ENCODE measurements at regions not wholly inside any gene's neighbourhood (a gene's known extent, or its start where the extent isn't known, plus 50 kb on each side); places are given as distances from the start of the nearest gene placed in this dataset.

GRCh38 chr7:17234398-17235031 is 63.9 kb upstream of the AHR start (continued):
- TF ChIP-seq BCL3 (IDR thresholded peaks at IDR 0.05; ENCODE audit: borderline replicate concordance, insufficient read depth, low read depth, low read length, poor library complexity, severe bottlenecking) (no peak), MYB (IDR thresholded peaks at IDR 0.05; ENCODE audit: borderline replicate concordance, low read depth, low read length) (no peak), JUND (IDR thresholded peaks at IDR 0.05; ENCODE audit: low read depth, low read length) (peak; percentile 86; the same call in 1 of the 2 replicates), BMI1 (IDR thresholded peaks at IDR 0.05; ENCODE audit: borderline replicate concordance) (peak; percentile 95), PML (IDR thresholded peaks at IDR 0.05; ENCODE audit: low read length) (0 out of 2 replicates have a peak, but pooled peaks have one; percentile 68), IRF4 (IDR thresholded peaks at IDR 0.05; ENCODE audit: low read depth, low read length) (peak; percentile 77), NFIC (IDR thresholded peaks at IDR 0.05; ENCODE audit: low read depth, low read length) (peak; percentile 97), ZBTB40 (IDR thresholded peaks at IDR 0.05; ENCODE audit: borderline replicate concordance) (peak; percentile 58; the same call in 1 of the 2 replicates), SKIL (IDR thresholded peaks at IDR 0.05; ENCODE audit: low read depth, poor library complexity, severe bottlenecking) (peak; percentile 89), RUNX3 (IDR thresholded peaks at IDR 0.05; ENCODE audit: low read length) (peak; percentile 95), CBFB (IDR thresholded peaks at IDR 0.05; ENCODE audit: low read depth) (peak; percentile 50; the same call in 1 of the 2 replicates), TCF3 (IDR thresholded peaks at IDR 0.05; ENCODE audit: borderline replicate concordance, insufficient read depth, low read depth, low read length) (no peak; the same call in 1 of the 2 replicates), NR2C1 (IDR thresholded peaks at IDR 0.05) (no peak), NRF1 (conservative IDR thresholded peaks at IDR 0.05; ENCODE audit: low read depth, low read length) (no peak), EGR1 (IDR thresholded peaks at IDR 0.05; ENCODE audit: borderline replicate concordance in 1 of 2, low read depth in 2 of 2, low read length in 2 of 2) (no peak), GATAD2B (conservative IDR thresholded peaks at IDR 0.05; ENCODE audit: low read depth) (peak; percentile 67; the same call in 1 of the 2 replicates), ASH2L (IDR thresholded peaks at IDR 0.05; ENCODE audit: borderline replicate concordance, low read depth) (peak; percentile 99; the same call in 1 of the 2 replicates), CHD2 (IDR thresholded peaks at IDR 0.05; ENCODE audit: borderline replicate concordance, low read depth, low read length) (peak; percentile 64; the same call in 1 of the 2 replicates), MXI1 (IDR thresholded peaks at IDR 0.05; ENCODE audit: low read depth, low read length) (peak; percentile 86), RELB (IDR thresholded peaks at IDR 0.05; ENCODE audit: low read depth) (peak; percentile 86), SUZ12 (IDR thresholded peaks at IDR 0.05; ENCODE audit: unreplicated experiment) (no peak)
